Activated T-cell treated with anti-CD3 and anti-CD28 coated beads, Interleukin-2, amount 50 U/mL, for 72 hours (primary cell): ENCODE measurements at regions not wholly inside any gene's neighbourhood (a gene's known extent, or its start where the extent isn't known, plus 50 kb on each side); places are given as distances from the start of the nearest gene placed in this dataset.
"Not testable (repeated sequence)": the region's sequence is repeated elsewhere in the genome, so short reads cannot be mapped to it uniquely, and the experiment has no call there.

Experiments
- ATAC-seq, 2 donors: fragments of 150-1000 bp; cut with Tn5 transposase; replicated peaks in 1 of 2; 2 replicates each; pipeline ENCODE4 v1.10.0; 2021; ENCODE audit warnings: moderate library complexity in 2 of 2, mild to moderate bottlenecking in 1 of 2
- DNase-seq, 2 donors: peaks; one replicate each; pipeline ENCODE4 v3.0.0; 2021 to 2022; ENCODE audit warnings: mixed read lengths in 1 of 2
- H3K27ac Mint-ChIP-seq: one replicate; pipeline ENCODE4 v1.8.0; 2022; ENCODE audit warnings: mild to moderate bottlenecking, moderate library complexity, mixed read lengths
- H3K27me3 Mint-ChIP-seq: one replicate; pipeline ENCODE4 v1.8.0; 2022; ENCODE audit warnings: low read depth, mixed read lengths
- H3K36me3 Mint-ChIP-seq, 2 donors: one replicate each; pipeline ENCODE4 v1.8.0; 2022; ENCODE audit warnings: mixed read lengths in 2 of 2, mild to moderate bottlenecking in 1 of 2; ENCODE audit not compliant: insufficient read depth in 2 of 2
- H3K4me1 Mint-ChIP-seq: one replicate; pipeline ENCODE4 v1.8.0; 2022; ENCODE audit warnings: low read depth, mixed read lengths
- H3K4me3 Mint-ChIP-seq, 2 donors: one replicate each; pipeline ENCODE4 v1.8.0; 2022; ENCODE audit warnings: mild to moderate bottlenecking in 2 of 2, mixed read lengths in 2 of 2, moderate library complexity in 2 of 2
- H3K9me3 Mint-ChIP-seq, 2 donors: one replicate each; pipeline ENCODE4 v1.8.0; 2022; ENCODE audit warnings: mixed read lengths in 2 of 2

DNA sequence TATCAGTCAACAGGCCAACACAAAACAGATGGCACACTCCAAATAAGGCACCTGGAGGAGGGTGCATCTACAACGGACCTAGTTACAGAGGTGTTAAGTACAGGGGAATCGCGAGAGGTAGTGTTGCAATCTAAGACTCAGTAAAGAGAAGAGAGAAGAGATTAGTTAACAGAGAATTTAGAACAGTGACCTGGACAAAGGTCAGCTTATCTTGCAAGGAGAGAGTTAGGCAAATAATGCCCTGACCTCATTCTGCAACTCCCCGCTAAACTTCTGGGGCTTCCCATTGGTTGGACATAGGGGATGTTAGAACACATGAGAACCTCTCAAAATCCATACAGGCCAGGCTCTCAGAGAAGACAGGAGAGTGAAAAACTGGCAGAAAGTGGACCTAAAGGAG lies 289.4 kb upstream of the GK2 start:
- Mint-ChIP-seq H3K4me3 (no peak overlapping the region), H3K4me1 (no peaks in the 10 kb centered on the region), H3K27ac (no peak overlapping the region), H3K27me3 (no peaks in the 10 kb centered on the region), H3K9me3 (peaks cover 5 to 10% of the 10 kb centered on the region in 2 donors), H3K36me3 (no peaks in the 10 kb centered on the region)
- no peak for ATAC-seq
- DNase-seq = no peak

DNA sequence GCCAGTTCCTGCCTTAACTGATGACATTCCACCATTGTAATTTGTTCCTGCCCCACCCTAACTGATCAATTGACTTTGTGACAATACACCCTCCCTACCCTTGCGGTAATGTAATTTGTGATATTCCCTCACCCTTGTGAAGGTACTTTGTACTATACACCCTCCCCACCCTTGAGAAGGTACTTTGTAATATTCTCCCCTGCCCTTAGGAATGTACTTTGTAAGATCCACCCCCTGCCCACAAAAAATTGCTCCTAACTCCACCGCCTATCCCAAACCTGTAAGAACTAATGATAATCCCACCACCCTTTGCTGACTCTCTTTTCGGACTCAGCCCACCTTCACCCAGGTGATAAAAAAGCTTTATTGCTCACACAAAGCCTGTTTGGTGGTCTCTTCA lies 288.5 kb upstream of the GK2 start:
- ATAC-seq, DNase-seq, H3K27ac Mint-ChIP-seq, H3K36me3 Mint-ChIP-seq, H3K27me3 Mint-ChIP-seq, H3K4me3 Mint-ChIP-seq, H3K4me1 Mint-ChIP-seq: not testable (repeated sequence)
- H3K9me3 Mint-ChIP-seq = peaks cover 5 to 10% of the 10 kb centered on the region in 2 donors

DNA sequence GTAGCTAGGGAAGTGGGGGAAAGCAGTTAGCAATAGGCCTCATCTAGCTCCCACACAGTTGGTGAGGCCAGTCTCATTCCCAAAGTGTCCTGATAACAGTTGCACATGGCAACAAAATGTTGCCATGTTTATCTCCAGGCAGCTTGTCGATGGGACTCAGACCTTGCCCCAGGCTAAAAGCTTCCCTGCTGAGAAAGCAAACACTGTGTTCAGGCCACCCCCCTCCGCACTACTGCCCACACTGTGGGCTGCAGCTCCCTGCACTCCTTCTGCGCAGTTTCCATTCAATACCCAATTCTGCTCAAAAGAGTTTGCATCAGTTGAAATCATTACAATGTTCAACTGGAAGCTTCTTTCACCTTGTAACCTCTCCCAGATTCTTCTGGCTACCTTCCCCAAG lies 287.8 kb upstream of the GK2 start:
- no peaks in the 10 kb centered on the region for H3K4me1 Mint-ChIP-seq
- ATAC-seq = no peak
- H3K9me3 Mint-ChIP-seq = peaks cover 5 to 10% of the 10 kb centered on the region in 2 donors
- H3K27me3 Mint-ChIP-seq = no peaks in the 10 kb centered on the region
- H3K4me3 Mint-ChIP-seq = no peak overlapping the region
- no peak for DNase-seq
- H3K27ac Mint-ChIP-seq = no peak overlapping the region
- H3K36me3 Mint-ChIP-seq = no peaks in the 10 kb centered on the region

GRCh38 chr4:79689740-79690139 lies 281.7 kb upstream of the GK2 start:
- ATAC-seq (no peak), DNase-seq (no peak)
- Mint-ChIP-seq H3K4me1 (no peaks in the 10 kb centered on the region), H3K27ac (no peak overlapping the region), H3K36me3 (no peaks in the 10 kb centered on the region), H3K9me3 (peaks cover 4 to 6% of the 10 kb centered on the region in 2 donors), H3K27me3 (peaks cover 6% of the 10 kb centered on the region), H3K4me3 (no peak overlapping the region)

DNA sequence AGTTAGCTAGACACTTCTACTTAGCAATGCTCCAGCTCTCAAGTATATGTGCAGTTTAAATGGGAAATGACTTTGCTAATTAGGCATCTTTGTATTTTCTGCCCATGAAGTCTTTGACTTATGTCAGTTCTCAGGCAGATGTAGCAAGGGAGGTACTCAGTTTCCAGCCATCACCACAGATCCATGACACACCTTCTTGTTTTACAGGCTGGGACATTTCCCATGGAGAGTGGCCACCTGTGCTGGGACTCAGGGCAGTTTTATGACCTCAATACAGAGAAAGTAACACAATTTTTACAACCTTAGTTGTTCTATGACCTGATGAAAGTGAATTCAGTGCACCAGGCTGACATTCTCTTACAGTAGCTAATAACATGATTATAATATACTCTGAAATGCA lies 280.7 kb upstream of the GK2 start:
- Mint-ChIP-seq H3K27me3 (peaks cover 6% of the 10 kb centered on the region), H3K4me1 (no peaks in the 10 kb centered on the region), H3K4me3 (no peak overlapping the region), H3K9me3 (peaks cover 2 to 3% of the 10 kb centered on the region in 2 donors), H3K27ac (no peak overlapping the region), H3K36me3 (no peaks in the 10 kb centered on the region)
- no peak for DNase-seq
- ATAC-seq = no peak

DNA sequence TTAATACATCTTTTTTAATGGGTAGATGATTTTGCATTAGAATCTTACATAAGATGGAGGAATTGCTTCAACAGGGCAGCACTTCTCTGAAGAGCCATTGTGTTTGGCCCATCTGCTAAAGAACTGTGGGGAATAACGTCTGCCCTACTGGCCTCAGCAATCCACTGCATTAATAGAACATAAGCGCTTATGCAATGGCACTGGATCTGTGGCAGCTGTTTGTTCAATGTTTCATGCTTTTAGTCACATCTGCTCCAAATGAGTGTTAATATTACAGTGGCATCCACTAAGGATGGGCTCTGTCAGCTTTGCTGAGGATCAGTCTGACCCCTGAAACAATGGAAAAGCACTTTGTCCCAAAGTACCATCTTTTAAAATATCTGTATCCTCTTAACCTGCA lies 279.0 kb upstream of the GK2 start:
- ATAC-seq (no peak), DNase-seq (no peak)
- H3K36me3 Mint-ChIP-seq = no peaks in the 10 kb centered on the region
- no peak overlapping the region for H3K4me3 Mint-ChIP-seq
- no peak overlapping the region for H3K27ac Mint-ChIP-seq
- H3K27me3 Mint-ChIP-seq = peaks cover 6% of the 10 kb centered on the region
- H3K4me1 Mint-ChIP-seq = no peaks in the 10 kb centered on the region
- peaks cover 0 to 2% of the 10 kb centered on the region in 2 donors for H3K9me3 Mint-ChIP-seq

DNA sequence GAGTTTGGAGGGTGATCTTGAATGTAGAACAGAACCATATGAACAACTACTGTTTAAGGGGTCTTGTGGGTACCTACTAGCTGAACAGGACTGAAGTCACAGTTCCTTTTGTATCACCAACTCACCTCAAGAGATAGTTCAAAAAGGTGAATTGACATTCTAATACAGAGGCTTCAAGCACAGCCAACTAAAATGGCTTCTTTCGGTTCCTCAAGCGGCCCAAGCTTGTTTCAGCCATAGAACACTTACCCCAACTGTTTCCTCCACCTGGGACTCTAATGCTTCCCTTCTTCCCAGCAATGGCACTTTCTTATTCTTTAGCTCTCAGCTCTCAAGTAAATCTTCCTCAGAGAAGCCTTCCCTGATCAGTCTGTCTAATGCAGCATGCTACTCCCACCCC lies 277.5 kb upstream of the GK2 start:
- Mint-ChIP-seq H3K9me3 (peaks cover 0 to 2% of the 10 kb centered on the region in 2 donors), H3K36me3 (no peaks in the 10 kb centered on the region), H3K4me1 (no peaks in the 10 kb centered on the region), H3K4me3 (no peak overlapping the region), H3K27me3 (peaks cover 6% of the 10 kb centered on the region), H3K27ac (no peak overlapping the region)
- ATAC-seq (no peak), DNase-seq (no peak)

- Mint-ChIP-seq H3K27ac (no peak overlapping the region), H3K4me1 (no peaks in the 10 kb centered on the region), H3K9me3 (peaks cover 0 to 2% of the 10 kb centered on the region in 2 donors), H3K4me3 (no peak overlapping the region), H3K36me3 (no peaks in the 10 kb centered on the region), H3K27me3 (peaks cover 6% of the 10 kb centered on the region)
- DNase-seq (no peak), ATAC-seq (no peak)
These were observed 276.5 kb upstream of the GK2 start for GRCh38 chr4:79684516-79684915.

- Mint-ChIP-seq H3K36me3 (no peaks in the 10 kb centered on the region), H3K4me3 (no peak overlapping the region), H3K27me3 (peaks cover 6% of the 10 kb centered on the region), H3K4me1 (peaks cover 9% of the 10 kb centered on the region), H3K9me3 (peaks cover 0 to 2% of the 10 kb centered on the region in 2 donors), H3K27ac (no peak overlapping the region)
- no peak for ATAC-seq
- DNase-seq = no peak
These were observed 274.9 kb upstream of the GK2 start for GRCh38 chr4:79682801-79683530.

DNA sequence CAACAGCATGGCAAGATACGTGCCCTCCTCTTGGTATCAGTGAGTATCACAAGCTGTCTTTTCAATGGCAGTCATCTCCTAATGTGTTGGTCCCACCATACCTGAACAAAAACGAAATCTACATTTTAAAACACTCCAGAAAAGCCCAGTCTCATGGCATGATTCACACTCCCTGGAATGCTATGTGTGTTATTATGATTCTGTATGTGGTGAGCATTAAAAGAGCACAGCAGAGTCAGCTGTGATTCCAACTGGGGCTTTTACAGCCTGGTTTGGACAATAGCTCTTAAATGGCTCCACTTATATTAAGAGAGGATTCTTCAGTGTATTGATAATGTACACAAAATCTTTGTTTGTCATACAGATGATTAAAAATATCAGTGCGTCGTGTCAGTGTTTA lies 274.1 kb upstream of the GK2 start:
- ATAC-seq (no peak), DNase-seq (no peak)
- no peaks in the 10 kb centered on the region for H3K36me3 Mint-ChIP-seq
- H3K4me3 Mint-ChIP-seq = no peak overlapping the region
- no peak overlapping the region for H3K27ac Mint-ChIP-seq
- peaks cover 0 to 2% of the 10 kb centered on the region in 2 donors for H3K9me3 Mint-ChIP-seq
- H3K27me3 Mint-ChIP-seq = peaks cover 6% of the 10 kb centered on the region
- H3K4me1 Mint-ChIP-seq = peaks cover 9% of the 10 kb centered on the region

- Mint-ChIP-seq H3K4me3 (no peak overlapping the region), H3K27ac (no peak overlapping the region), H3K27me3 (peaks cover 1% of the 10 kb centered on the region), H3K9me3 (no peaks in the 10 kb centered on the region), H3K36me3 (no peaks in the 10 kb centered on the region), H3K4me1 (peaks cover 9% of the 10 kb centered on the region)
- ATAC-seq = no peak
- no peak for DNase-seq
These were observed 271.8 kb upstream of the GK2 start for GRCh38 chr4:79679859-79680258.

DNA sequence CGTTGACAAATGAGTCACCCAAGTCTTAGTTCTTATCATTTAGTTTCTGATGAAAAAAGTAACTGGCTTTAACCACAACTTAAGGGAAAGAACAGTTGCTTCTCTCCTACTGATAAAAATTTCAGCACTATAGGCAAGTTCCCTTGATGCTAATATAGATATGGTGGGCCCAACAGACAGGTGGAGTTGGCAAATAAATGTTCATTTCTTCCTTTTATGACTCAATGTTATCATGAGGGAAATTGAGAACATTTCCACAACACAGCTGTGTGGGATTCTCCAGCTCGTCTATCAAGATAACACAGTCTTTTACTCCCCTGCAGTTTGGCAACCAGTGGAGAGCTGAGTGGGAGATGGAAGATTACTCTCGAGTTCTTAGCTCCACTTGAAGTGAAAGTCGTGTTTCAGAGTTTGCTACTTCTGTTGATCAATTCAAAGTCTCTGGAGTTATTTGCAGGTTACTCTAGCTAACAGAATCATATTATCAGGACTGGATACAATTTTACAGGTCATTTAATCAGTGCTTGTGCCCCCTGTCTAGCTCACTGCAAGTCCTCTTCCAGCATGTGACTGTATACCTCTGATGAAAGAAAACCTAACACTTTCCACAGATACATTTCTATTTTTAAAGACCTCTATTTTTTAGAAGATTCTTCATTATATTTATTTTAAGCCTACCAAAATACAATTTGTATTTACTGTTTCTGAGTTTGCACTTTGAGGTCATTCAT lies 270.6 kb upstream of the GK2 start:
- Mint-ChIP-seq H3K27ac (no peak overlapping the region), H3K9me3 (no peaks in the 10 kb centered on the region), H3K4me1 (peaks cover 9% of the 10 kb centered on the region), H3K27me3 (no peaks in the 10 kb centered on the region), H3K4me3 (no peak overlapping the region), H3K36me3 (no peaks in the 10 kb centered on the region)
- DNase-seq (no peak), ATAC-seq (peak in 1 of 2 donors; percentile 32)

DNA sequence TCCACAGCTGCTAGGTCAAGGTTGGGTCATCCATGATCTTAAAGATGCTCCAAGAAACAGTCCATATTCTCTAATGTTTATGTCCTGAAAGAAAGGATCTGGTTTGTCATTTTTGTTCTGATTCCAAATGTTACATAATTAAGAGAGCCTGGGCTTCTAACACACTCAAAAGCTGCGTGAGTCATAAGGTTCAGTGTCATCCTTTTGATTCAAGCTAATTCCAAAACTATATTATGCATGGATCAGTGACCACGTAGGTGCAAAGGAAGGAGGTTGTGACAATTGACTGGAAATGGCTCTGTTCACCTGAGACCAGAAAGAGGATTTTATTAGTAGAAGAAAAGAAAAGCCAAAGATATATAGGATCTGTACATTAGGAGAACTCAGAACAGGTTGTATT lies 268.7 kb upstream of the GK2 start:
- Mint-ChIP-seq H3K27me3 (no peaks in the 10 kb centered on the region), H3K27ac (no peak overlapping the region), H3K4me1 (peaks cover 9% of the 10 kb centered on the region), H3K9me3 (no peaks in the 10 kb centered on the region), H3K4me3 (no peak overlapping the region), H3K36me3 (no peaks in the 10 kb centered on the region)
- ATAC-seq (no peak), DNase-seq (no peak)

GRCh38 chr4:79674906-79675305 lies 266.9 kb upstream of the GK2 start:
- H3K27me3 Mint-ChIP-seq = not testable (repeated sequence)

More at GRCh38 chr4:79674906-79675305, 266.9 kb upstream of the GK2 start:
- not testable (repeated sequence) for H3K4me1 Mint-ChIP-seq, H3K27ac Mint-ChIP-seq, H3K9me3 Mint-ChIP-seq, H3K36me3 Mint-ChIP-seq, H3K4me3 Mint-ChIP-seq, ATAC-seq, DNase-seq
